GM12864 (cell line): ENCODE measurements at regions not wholly inside any gene's neighbourhood (a gene's known extent, or its start where the extent isn't known, plus 50 kb on each side); places are given as distances from the start of the nearest gene placed in this dataset.
A peak's percentile ranks its signal among the peaks of the same experiment; 100 is the strongest.
"Not testable (repeated sequence)": the region's sequence is repeated elsewhere in the genome, so short reads cannot be mapped to it uniquely, and the experiment has no call there.

Experiments used
- DNase-seq: peaks from one replicate; pipeline ENCODE4 v3.0.0-alpha.2; 2011; ENCODE audit warnings: low read depth
- H3K4me3 ChIP-seq: 2 replicates; pipeline ENCODE4 v1.5.1; 2011; ENCODE audit warnings: mild to moderate bottlenecking, low read depth, low read length, control low read depth
- CTCF ChIP-seq: IDR thresholded peaks from 2 replicates; pipeline ENCODE4 v1.5.1; 2011; ENCODE audit warnings: low read depth, mild to moderate bottlenecking, moderate library complexity, low read length, control low read depth, inconsistent platforms; ENCODE audit errors: missing control alignments

- not testable (repeated sequence) for DNase-seq, H3K4me3 ChIP-seq
- peak; percentile 19 for TF ChIP-seq CTCF
These were observed 100.3 kb upstream of the SALL3 start for GRCh38 chr18:78879072-78879883.

GRCh38 chr18:78882585-78882984 is 97.0 kb upstream of the SALL3 start:
- no peak for DNase-seq
- H3K4me3 ChIP-seq = no peak overlapping the region
- TF ChIP-seq CTCF = no peak

GRCh38 chr18:78883501-78883900 is 96.1 kb upstream of the SALL3 start:
- no peak for DNase-seq
- H3K4me3 ChIP-seq = no peak overlapping the region
- no peak for TF ChIP-seq CTCF

GRCh38 chr18:78884502-78884901 is 95.1 kb upstream of the SALL3 start:
- no peak for DNase-seq
- TF ChIP-seq CTCF = no peak
- H3K4me3 ChIP-seq = no peak overlapping the region

- no peak overlapping the region for H3K4me3 ChIP-seq
- DNase-seq = no peak
- no peak for TF ChIP-seq CTCF
These were observed 90.4 kb upstream of the SALL3 start for GRCh38 chr18:78889250-78889649.

GRCh38 chr18:78890388-78890787 is 89.2 kb upstream of the SALL3 start:
- H3K4me3 ChIP-seq = no peak overlapping the region
- DNase-seq = no peak
- no peak for TF ChIP-seq CTCF
